Neuronal stem cell (in vitro differentiated cells): ENCODE measurements at regions not wholly inside any gene's neighbourhood (a gene's known extent, or its start where the extent isn't known, plus 50 kb on each side); places are given as distances from the start of the nearest gene placed in this dataset.

Experiments used
- DNase-seq: peaks from one replicate; pipeline ENCODE4 v3.0.0-alpha.2; 2013; ENCODE audit warnings: low spot score
- H2AFZ ChIP-seq: one replicate; pipeline ENCODE4 v1.6.1; 2013; ENCODE audit warnings: mild to moderate bottlenecking, low read length, inconsistent platforms
- H2AK5ac ChIP-seq: 2 replicates; pipeline ENCODE4 v1.6.1; 2013; ENCODE audit warnings: low read depth, mild to moderate bottlenecking, inconsistent platforms, low read length, moderate library complexity, mixed read lengths
- H2BK120ac ChIP-seq: 2 replicates; pipeline ENCODE4 v1.6.1; 2013; ENCODE audit warnings: low read depth, mild to moderate bottlenecking, inconsistent platforms, low read length, moderate library complexity, mixed read lengths
- H2BK12ac ChIP-seq: one replicate; pipeline ENCODE4 v1.6.1; 2013; ENCODE audit warnings: low read length, inconsistent platforms
- H2BK15ac ChIP-seq: 2 replicates; pipeline ENCODE4 v1.6.1; 2013; ENCODE audit warnings: mild to moderate bottlenecking, low read length, inconsistent platforms, mixed read lengths
- H2BK5ac ChIP-seq: one replicate; pipeline ENCODE4 v1.6.1; 2013; ENCODE audit warnings: inconsistent platforms, mild to moderate bottlenecking, low read length, moderate library complexity
- H3K14ac ChIP-seq: one replicate; pipeline ENCODE4 v1.6.1; 2013; ENCODE audit warnings: low read length, inconsistent platforms
- H3K18ac ChIP-seq: 2 replicates; pipeline ENCODE4 v1.6.1; 2013; ENCODE audit warnings: low read length, inconsistent platforms
- H3K23ac ChIP-seq: 2 replicates; pipeline ENCODE4 v1.6.1; 2013; ENCODE audit warnings: low read depth, mild to moderate bottlenecking, mixed read lengths, low read length, inconsistent platforms; ENCODE audit not compliant: poor library complexity
- H3K27ac ChIP-seq: replicated peaks from 3 replicates; pipeline ENCODE4 v1.5.1; 2013; ENCODE audit warnings: low read length, inconsistent platforms
- H3K27me3 ChIP-seq, 3 experiments: 2 replicates each; pipeline ENCODE4 v1.6.1; 2013; ENCODE audit warnings: low read length in 3 of 3, mild to moderate bottlenecking in 2 of 3, inconsistent platforms in 1 of 3, low read depth in 1 of 3, mixed read lengths in 1 of 3, moderate library complexity in 1 of 3; ENCODE audit not compliant: control insufficient read depth in 3 of 3, insufficient read depth in 3 of 3
- H3K36me3 ChIP-seq, 2 donors: replicated peaks in 1 of 2; 2 replicates each; pipeline ENCODE4 v1.6.1; 2013; ENCODE audit warnings: low read length in 2 of 2; ENCODE audit not compliant: control insufficient read depth in 2 of 2, insufficient read depth in 2 of 2
- H3K4ac ChIP-seq: 2 replicates; pipeline ENCODE4 v1.6.1; 2013; ENCODE audit warnings: inconsistent platforms, mild to moderate bottlenecking, low read length, moderate library complexity
- H3K4me1 ChIP-seq, 2 donors: 1 replicate in 1 of 2; 2 replicates in 1 of 2; pipeline ENCODE4 v1.6.1; 2013; ENCODE audit warnings: low read length in 2 of 2, low read depth in 1 of 2; ENCODE audit not compliant: control insufficient read depth in 2 of 2, insufficient read depth in 1 of 2
- H3K4me2 ChIP-seq: one replicate; pipeline ENCODE4 v1.6.1; 2013; ENCODE audit warnings: mild to moderate bottlenecking, low read length, inconsistent platforms; ENCODE audit not compliant: insufficient read depth, poor library complexity, severe bottlenecking
- H3K4me3 ChIP-seq, 2 donors: 2 replicates each; pipeline ENCODE4 v1.5.1; 2013; ENCODE audit warnings: low read length in 2 of 2, mild to moderate bottlenecking in 2 of 2, inconsistent platforms in 1 of 2, moderate library complexity in 1 of 2
- H3K79me1 ChIP-seq: one replicate; pipeline ENCODE4 v1.6.1; 2013; ENCODE audit warnings: low read depth, mild to moderate bottlenecking, inconsistent platforms, low read length, moderate library complexity
- H3K9ac ChIP-seq: one replicate; pipeline ENCODE4 v1.6.1; 2013; ENCODE audit warnings: mild to moderate bottlenecking, low read depth, low read length, inconsistent platforms; ENCODE audit not compliant: poor library complexity
- H3K9me3 ChIP-seq, 2 donors: replicated peaks in 1 of 2; 2 replicates each; pipeline versions ENCODE3 to v1.6.1; 2013; ENCODE audit warnings: low read length in 2 of 2, mild to moderate bottlenecking in 2 of 2, inconsistent platforms in 1 of 2, low read depth in 1 of 2, mixed read lengths in 1 of 2, moderate library complexity in 1 of 2; ENCODE audit not compliant: control insufficient read depth in 2 of 2, insufficient read depth in 1 of 2
- H4K8ac ChIP-seq: one replicate; pipeline ENCODE4 v1.6.1; 2013; ENCODE audit warnings: low read depth, mild to moderate bottlenecking, inconsistent platforms, low read length, moderate library complexity
- H4K91ac ChIP-seq: one replicate; pipeline ENCODE4 v1.6.1; 2013; ENCODE audit warnings: low read length, low read depth, mild to moderate bottlenecking, inconsistent platforms; ENCODE audit not compliant: poor library complexity
- WGBS, 2 donors: extraction: QIAGEN DNeasy Blood & Tissue Kit; methylation state at CpG; one replicate each; pipeline ENCODE4 v1.1.7; 2013; ENCODE audit warnings: missing lambda C conversion rate in 2 of 2, mixed read lengths in 1 of 2; ENCODE audit not compliant: insufficient read length in 2 of 2, insufficient replicate concordance in 1 of 2; ENCODE audit errors: extremely low coverage in 2 of 2; 5-methylcytosine and 5-hydroxymethylcytosine counted together

DNA sequence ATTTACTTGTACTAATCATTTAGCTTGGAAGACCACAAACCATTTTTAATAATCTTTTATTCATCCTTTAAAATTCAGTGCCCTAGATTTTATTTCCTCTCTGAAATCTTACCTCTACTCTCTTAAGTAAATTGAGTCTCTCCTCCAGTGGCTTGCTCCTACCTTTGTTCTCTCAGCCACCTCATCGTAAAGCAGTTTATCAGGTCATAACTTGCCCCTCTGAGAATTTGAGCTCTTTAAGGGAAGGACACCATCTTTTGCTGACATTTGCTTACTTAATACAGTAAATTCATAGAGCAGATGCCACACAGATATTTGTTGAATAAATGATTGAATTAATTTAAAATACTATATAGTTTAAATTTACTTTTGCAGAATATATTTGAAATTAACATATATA is 794.3 kb downstream of the C12orf50 start:
- no peaks in the 10 kb centered on the region for H3K79me1 ChIP-seq
- no peak overlapping the region for H3K23ac ChIP-seq
- H3K4me3 ChIP-seq: no peak overlapping the region
- no peak overlapping the region for H4K91ac ChIP-seq
- H3K4ac ChIP-seq: no peak overlapping the region
- no peak overlapping the region for H3K4me2 ChIP-seq
- no peaks in the 10 kb centered on the region for H3K4me1 ChIP-seq
- no peak overlapping the region for H3K27ac ChIP-seq
- no CpG with 5 or more reads among the region's 1 CpG for WGBS, 2 donors
- H2BK5ac ChIP-seq: no peak overlapping the region
- H3K36me3 ChIP-seq: no peaks in the 10 kb centered on the region
- no peak overlapping the region for H4K8ac ChIP-seq
- H3K9ac ChIP-seq: no peak overlapping the region
- no peaks in the 10 kb centered on the region for H3K27me3 ChIP-seq
- H2BK120ac ChIP-seq: no peak overlapping the region
- no peaks in the 10 kb centered on the region for H3K9me3 ChIP-seq
- no peak for DNase-seq
- H2AK5ac ChIP-seq: no peak overlapping the region
- H2BK15ac ChIP-seq: no peak overlapping the region
- no peak overlapping the region for H2AFZ ChIP-seq
- no peak overlapping the region for H3K14ac ChIP-seq
- H3K18ac ChIP-seq: no peak overlapping the region
- no peak overlapping the region for H2BK12ac ChIP-seq

DNA sequence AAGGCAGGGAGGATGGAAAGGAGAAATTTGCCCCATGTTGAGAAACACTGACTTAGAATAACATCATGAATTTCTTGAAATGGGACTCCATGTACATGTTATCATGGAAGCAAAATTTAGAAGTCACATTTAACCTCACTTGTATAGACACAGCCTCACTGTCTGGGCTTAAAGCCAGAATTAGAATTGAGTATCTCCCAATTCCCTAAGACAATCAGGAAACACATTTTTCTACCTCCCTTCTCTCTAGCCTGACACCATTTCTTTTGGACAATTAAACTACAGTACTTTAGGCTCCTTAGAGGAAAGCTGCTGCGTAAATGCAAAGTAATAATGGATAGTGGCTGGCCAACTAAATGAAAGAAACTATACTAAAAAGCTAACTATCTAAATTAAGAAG is 795.5 kb downstream of the C12orf50 start:
- no peak for DNase-seq
- no peak overlapping the region for H2BK120ac ChIP-seq
- H3K4me1 ChIP-seq: no peaks in the 10 kb centered on the region
- H3K4me2 ChIP-seq: no peak overlapping the region
- no peak overlapping the region for H4K8ac ChIP-seq
- no peak overlapping the region for H3K18ac ChIP-seq
- no peaks in the 10 kb centered on the region for H3K36me3 ChIP-seq
- H3K9me3 ChIP-seq: no peaks in the 10 kb centered on the region
- WGBS, 2 donors: no CpG with 5 or more reads among the region's 1 CpG
- H3K27me3 ChIP-seq: no peaks in the 10 kb centered on the region
- H2BK12ac ChIP-seq: no peak overlapping the region
- H3K4ac ChIP-seq: no peak overlapping the region
- H3K79me1 ChIP-seq: no peaks in the 10 kb centered on the region
- no peak overlapping the region for H2AK5ac ChIP-seq
- no peak overlapping the region for H3K14ac ChIP-seq
- no peak overlapping the region for H3K4me3 ChIP-seq
- no peak overlapping the region for H2BK5ac ChIP-seq
- no peak overlapping the region for H2AFZ ChIP-seq
- no peak overlapping the region for H4K91ac ChIP-seq
- H3K9ac ChIP-seq: no peak overlapping the region
- H3K23ac ChIP-seq: no peak overlapping the region
- H2BK15ac ChIP-seq: no peak overlapping the region
- H3K27ac ChIP-seq: no peak overlapping the region

DNA sequence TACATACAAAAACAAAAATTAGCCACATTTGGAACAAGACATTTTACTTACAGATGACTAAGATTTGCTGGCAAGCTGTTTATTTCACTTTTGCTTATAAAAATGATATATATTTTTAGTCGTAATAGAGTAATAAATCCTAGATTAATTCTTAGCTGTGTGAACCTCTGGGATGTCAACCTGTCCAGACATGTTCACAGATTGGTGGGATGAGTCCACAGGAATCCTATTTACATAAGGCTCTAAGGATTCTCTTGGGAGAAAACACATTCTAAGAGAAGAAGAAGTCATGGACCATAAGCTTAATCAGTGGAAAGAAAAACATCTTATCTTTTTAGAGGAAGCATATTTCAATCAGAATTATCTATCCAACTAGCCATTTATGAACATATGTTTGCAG is 797.4 kb downstream of the C12orf50 start:
- Histone ChIP-seq H3K27ac (no peak overlapping the region), H3K27me3 (no peaks in the 10 kb centered on the region), H4K8ac (no peak overlapping the region), H3K36me3 (no peaks in the 10 kb centered on the region), H3K4me1 (no peaks in the 10 kb centered on the region), H2BK5ac (no peak overlapping the region), H3K9me3 (no peaks in the 10 kb centered on the region), H2AK5ac (no peak overlapping the region), H3K9ac (no peak overlapping the region), H3K18ac (no peak overlapping the region), H2BK12ac (no peak overlapping the region), H4K91ac (no peak overlapping the region), H2BK15ac (no peak overlapping the region), H3K23ac (no peak overlapping the region), H3K4me3 (no peak overlapping the region), H3K14ac (no peak overlapping the region), H3K4ac (no peak overlapping the region), H3K79me1 (no peaks in the 10 kb centered on the region), H2AFZ (no peak overlapping the region), H3K4me2 (no peak overlapping the region), H2BK120ac (no peak overlapping the region)
- DNase-seq: no peak
- no CpG with 5 or more reads among the region's 1 CpG for WGBS, 2 donors

DNA sequence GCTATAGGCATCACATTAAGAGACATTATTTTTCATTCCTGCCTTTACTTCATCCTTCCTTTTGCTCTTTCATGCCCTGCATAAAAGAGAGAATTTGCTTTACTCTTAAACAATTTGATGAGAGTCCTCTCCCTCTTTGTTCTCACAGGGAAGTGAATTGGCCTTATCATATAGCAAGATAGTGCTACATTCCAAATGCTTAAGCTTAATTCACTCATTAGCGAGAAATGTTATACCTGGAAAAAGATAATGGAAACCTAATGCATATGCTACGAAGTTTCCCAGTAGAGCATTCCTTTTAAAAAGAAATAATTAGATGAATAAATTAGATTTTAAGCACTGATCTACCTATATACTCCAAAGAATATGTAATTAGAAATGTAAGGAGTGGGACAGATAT is 798.8 kb downstream of the C12orf50 start:
- no peak overlapping the region for H3K14ac ChIP-seq
- WGBS, 2 donors: no CpG with 5 or more reads among the region's 2 CpGs
- no peak overlapping the region for H2AFZ ChIP-seq
- H3K27me3 ChIP-seq: no peaks in the 10 kb centered on the region
- DNase-seq: no peak
- no peaks in the 10 kb centered on the region for H3K79me1 ChIP-seq
- H3K23ac ChIP-seq: no peak overlapping the region
- H4K91ac ChIP-seq: no peak overlapping the region
- no peak overlapping the region for H3K27ac ChIP-seq
- H2AK5ac ChIP-seq: no peak overlapping the region
- H3K4me1 ChIP-seq: no peaks in the 10 kb centered on the region
- no peak overlapping the region for H2BK120ac ChIP-seq
- H3K9ac ChIP-seq: no peak overlapping the region
- no peaks in the 10 kb centered on the region for H3K36me3 ChIP-seq
- no peak overlapping the region for H3K4me3 ChIP-seq
- no peaks in the 10 kb centered on the region for H3K9me3 ChIP-seq
- no peak overlapping the region for H3K4ac ChIP-seq
- no peak overlapping the region for H2BK15ac ChIP-seq
- no peak overlapping the region for H2BK12ac ChIP-seq
- H4K8ac ChIP-seq: no peak overlapping the region
- H3K4me2 ChIP-seq: no peak overlapping the region
- H2BK5ac ChIP-seq: no peak overlapping the region
- H3K18ac ChIP-seq: no peak overlapping the region
